KOPT-K1 (cell line): ENCODE measurements at regions not wholly inside any gene's neighbourhood (a gene's known extent, or its start where the extent isn't known, plus 50 kb on each side); places are given as distances from the start of the nearest gene placed in this dataset.
"Not testable (repeated sequence)": the region's sequence is repeated elsewhere in the genome, so short reads cannot be mapped to it uniquely, and the experiment has no call there.

Source experiments
- H3K27ac ChIP-seq: fragments of 200-600 bp; sonication (generic); 2 replicates; pipeline ENCODE4 v1.5.1; 2016; ENCODE audit warnings: antibody characterized with exemption, mild to moderate bottlenecking, low read depth, low read length; ENCODE audit not compliant: poor library complexity, severe bottlenecking
- H3K36me3 ChIP-seq: fragments of 200-600 bp; sonication (generic); 2 replicates; pipeline ENCODE4 v1.5.1; 2017; ENCODE audit warnings: antibody characterized with exemption, mild to moderate bottlenecking, low read length, moderate library complexity; ENCODE audit not compliant: insufficient read depth
- H3K9me3 ChIP-seq: fragments of 200-600 bp; sonication (generic); 2 replicates; pipeline ENCODE4 v1.5.1; 2017; ENCODE audit warnings: antibody characterized with exemption, low read length, mild to moderate bottlenecking; ENCODE audit not compliant: insufficient read depth, poor library complexity, severe bottlenecking

DNA sequence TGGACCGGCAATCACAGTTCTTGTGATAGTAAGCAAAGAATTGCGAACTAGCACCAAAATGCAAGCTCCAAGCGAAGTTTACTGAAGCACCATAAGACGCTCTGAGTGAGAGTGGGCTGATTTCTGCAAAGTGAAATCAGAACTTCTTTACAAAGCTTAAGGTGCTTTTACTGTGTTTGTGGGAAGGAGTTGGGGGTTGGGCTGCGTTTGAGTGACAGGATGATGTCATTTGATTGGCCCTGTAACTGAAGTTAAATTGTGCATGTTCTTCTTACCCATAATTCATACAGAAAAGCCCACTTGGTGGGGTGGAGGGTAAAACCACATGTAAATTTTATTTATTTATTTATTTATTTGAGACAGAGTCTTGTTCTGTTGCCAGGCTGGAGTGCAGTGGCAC, 970.6 kb upstream of the CDH18 start:
- Histone ChIP-seq H3K27ac (no peak overlapping the region), H3K36me3 (no peaks in the 10 kb centered on the region), H3K9me3 (no peaks in the 10 kb centered on the region)

GRCh38 chr5:20956134-20956533, 968.1 kb upstream of the CDH18 start:
- Histone ChIP-seq H3K36me3 (no peaks in the 10 kb centered on the region), H3K9me3 (no peaks in the 10 kb centered on the region), H3K27ac (no peak overlapping the region)

- Histone ChIP-seq H3K9me3 (no peaks in the 10 kb centered on the region), H3K36me3 (no peaks in the 10 kb centered on the region), H3K27ac (no peak overlapping the region)
Measured at GRCh38 chr5:20949636-20950035, 961.6 kb upstream of the CDH18 start.

DNA sequence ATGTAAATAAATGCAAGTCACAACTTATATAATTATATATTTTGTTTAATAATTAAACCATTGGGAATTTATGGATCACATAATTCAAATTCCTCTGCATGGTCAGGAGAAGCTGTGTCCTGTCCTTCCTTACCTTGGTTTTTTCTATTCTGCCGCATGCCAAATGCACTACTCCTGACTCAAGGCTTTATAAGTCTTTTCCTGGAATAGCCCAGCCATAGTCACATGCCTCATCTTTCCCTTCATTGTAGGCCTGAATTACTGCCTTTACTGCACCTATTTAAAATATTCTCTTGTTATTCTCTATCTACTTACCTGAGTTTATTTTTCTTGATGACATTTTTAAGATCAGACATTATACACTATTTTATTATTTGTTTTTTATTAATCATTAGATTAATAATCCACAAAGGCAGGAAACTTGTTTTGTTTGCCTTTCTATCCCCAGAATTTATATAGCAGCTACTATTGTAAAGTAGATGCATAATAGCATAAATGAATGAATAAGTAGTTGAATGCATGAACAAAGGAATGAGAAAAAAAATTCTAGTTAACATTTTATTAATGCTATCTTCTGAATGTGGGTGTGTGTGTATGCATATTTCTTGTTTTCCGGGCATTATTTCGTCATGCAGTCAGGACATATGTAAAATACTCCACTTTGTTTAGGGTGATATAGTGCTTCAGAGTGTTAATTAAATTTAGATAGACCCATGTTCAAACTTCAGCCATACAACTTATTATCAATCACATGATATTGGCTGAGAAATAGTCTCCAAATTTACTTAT, 955.4 kb upstream of the CDH18 start:
- H3K36me3 ChIP-seq, H3K9me3 ChIP-seq, H3K27ac ChIP-seq: not testable (repeated sequence)

DNA sequence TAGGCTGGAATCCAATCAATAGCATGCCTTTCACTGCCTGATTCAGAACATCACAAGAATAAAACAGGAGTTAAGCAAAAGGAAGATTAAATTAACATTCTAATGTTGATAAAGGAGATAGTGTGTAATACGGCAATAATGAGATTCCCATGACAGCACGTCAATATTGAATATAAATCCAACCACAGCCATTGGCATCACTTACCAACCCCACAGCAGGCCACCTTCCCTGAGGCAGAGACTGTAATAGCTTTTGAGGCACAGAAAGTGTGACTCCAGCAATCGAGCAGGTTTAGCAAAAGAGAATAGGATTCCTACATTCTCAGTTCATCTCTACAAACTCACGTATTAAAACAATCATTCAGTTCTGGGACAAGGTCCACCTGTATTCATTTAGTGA, 954.6 kb upstream of the CDH18 start:
- H3K36me3 ChIP-seq, H3K27ac ChIP-seq, H3K9me3 ChIP-seq: not testable (repeated sequence)

DNA sequence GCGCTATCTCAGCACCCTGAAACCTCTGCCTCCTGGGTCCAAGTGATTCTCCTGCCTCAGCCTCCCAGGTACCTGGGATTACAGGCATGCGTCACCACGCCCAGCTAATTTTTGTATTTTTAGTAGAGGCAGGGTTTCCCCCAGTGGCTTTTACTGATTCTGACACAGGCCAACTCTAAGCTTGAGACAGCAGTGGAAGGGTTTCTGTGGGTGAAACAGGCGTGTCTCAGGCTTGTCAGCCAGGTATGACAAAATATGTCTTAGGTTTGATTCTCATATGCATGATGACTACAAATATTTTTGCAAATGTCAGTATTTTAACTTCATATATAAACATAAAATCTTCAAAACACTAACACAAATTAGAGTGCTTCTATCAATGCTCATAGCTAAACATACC, 952.8 kb upstream of the CDH18 start:
- H3K9me3 ChIP-seq, H3K27ac ChIP-seq, H3K36me3 ChIP-seq: not testable (repeated sequence)

DNA sequence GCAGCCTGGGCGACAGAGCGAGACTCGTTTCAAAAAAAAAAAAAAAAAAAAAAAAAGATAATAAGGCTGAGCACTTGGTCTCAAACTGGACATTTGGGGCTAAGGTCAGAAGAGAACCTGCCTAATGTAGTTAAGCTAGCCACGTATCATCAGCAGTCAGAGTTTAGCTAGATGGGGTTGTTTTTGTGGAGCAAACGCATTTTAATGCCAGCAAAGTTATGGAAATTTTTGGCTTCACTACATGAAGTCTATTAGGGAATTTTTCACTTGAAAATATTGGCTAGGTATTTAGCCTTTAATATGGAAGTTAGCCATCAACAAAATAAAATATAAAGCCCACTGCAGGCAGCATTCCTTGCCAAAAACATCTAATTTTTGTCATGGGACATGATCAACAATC, 902.9 kb upstream of the CDH18 start:
- H3K9me3 ChIP-seq, H3K36me3 ChIP-seq, H3K27ac ChIP-seq: not testable (repeated sequence)

DNA sequence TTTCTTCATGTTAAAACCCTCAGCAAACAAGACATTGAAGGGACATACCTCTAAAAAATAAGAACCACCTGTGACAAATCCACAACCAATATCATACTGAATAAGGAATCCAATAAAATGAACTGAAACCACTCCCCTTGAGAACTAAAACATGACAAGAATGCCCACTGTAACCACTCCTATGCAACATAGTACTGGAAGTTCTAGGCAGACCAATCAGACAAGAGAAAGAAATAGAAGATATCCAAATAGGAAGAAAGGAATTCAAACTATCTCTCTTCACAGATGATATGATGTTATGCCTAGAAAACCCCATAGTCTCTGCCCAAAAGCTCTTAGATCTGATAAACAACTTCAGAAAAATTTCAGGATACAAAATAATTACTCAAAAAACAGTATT, 887.7 kb upstream of the CDH18 start:
- not testable (repeated sequence) for H3K9me3 ChIP-seq, H3K27ac ChIP-seq, H3K36me3 ChIP-seq

DNA sequence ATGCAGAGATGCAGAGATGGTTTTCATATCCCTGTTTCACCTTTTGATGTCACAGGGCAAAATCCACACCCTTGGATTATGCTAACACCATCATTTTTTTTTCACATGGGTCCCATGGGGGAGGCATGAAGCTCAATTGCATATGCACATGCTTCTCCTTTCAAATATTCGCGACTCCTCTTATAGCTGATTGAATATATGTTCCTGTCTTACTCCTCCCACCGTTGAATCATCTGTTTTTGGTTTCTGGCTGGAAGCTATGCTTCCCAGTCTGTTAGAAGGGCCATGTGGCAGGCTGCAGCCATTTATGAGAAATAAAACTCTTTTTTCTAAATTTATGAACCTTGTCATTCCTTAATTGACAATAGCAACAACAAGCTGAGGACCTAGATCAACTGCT, 877.9 kb upstream of the CDH18 start:
- not testable (repeated sequence) for H3K9me3 ChIP-seq, H3K36me3 ChIP-seq, H3K27ac ChIP-seq

DNA sequence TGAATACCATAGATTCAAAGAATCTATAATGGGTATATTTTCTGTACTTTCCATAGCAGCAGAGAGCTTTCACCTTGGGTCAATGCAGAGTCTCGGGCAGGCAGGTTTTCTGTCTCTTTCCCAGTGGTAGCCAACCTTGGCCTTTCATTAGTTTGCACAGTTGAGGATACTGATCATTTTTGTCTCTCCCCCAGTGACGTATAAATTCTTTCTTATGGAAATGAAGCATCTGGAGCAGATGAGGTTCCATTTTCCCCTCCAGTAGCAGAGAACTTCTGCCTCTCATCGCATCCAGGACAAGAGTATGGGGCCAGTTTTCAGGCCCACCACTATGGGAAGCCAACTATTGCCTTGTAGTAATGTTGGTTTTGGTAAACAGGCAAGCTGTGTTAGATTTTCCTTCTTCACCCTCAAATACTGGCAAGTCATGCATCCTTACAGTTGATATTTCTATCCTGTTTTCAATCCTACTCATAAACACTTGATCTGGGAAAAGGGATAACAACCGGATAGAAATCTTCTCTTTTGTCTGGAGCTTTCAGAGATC, 845.2 kb upstream of the CDH18 start:
- Histone ChIP-seq H3K27ac (no peak overlapping the region), H3K9me3 (no peaks in the 10 kb centered on the region), H3K36me3 (no peaks in the 10 kb centered on the region)

DNA sequence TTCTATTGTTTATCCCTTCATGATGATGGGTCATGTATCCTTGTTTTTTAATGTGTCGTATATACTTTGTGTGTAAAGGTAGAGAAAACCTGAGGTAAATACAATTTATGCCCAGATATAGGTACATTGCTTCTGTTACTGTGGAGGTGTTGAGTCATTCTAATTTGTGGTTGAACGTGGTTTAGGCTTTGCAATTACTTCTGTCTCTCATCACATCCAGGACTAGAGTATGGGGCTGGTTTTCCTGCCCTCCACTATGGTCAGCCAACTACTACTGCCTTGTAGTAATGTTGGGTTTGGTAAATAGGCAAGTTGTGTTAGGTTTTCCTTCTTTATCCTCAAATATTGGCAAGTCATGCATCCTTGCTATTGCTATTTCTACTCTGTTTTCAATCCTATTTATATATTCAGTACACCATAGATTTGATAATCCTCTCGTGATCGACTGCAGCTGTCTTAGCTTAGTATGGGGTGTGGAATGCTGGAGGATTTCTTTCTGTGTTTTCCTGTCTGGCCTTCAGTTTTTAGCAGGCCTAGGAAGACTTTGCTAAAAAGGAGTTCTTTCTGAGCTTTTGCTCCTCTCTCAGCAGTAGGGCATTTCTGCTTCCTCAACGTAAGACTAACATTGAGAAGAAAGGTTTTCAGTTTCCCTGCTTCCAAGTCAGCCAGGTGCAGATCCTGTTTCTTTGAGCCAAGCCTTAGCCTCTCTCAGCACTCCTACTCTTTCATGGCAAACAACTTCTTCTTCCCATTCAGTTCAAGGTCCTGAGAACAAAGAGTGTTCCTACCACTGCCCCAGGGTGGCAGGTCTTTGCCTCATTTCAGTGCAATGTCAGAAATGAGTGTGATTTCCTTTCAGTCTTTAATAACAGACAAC, 844.4 kb upstream of the CDH18 start:
- Histone ChIP-seq H3K36me3 (no peaks in the 10 kb centered on the region), H3K27ac (no peak overlapping the region), H3K9me3 (no peaks in the 10 kb centered on the region)

- H3K9me3 ChIP-seq, H3K27ac ChIP-seq, H3K36me3 ChIP-seq: not testable (repeated sequence)
Measured at GRCh38 chr5:20825951-20826350, 838.0 kb upstream of the CDH18 start.

DNA sequence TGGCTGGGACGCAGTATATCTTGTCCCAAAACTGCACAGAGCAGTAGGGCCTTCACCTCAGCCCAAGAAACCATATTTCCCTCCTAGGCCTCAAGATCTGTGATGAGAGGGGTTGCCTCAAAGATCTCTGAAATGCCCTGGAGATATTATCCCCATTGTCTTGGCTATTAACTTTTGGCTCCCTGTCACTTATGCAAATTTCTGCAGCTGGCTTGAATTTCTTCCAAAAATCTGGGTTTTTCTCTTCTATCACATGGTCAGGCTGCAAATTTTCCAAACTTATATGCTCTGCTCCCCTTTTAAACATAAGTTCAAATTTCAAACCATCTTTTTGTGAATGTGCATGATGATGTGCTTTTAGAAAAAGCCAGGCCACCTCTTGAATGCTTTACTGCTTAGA, 809.2 kb upstream of the CDH18 start:
- H3K27ac ChIP-seq, H3K36me3 ChIP-seq, H3K9me3 ChIP-seq: not testable (repeated sequence)

GRCh38 chr5:20784755-20785154, 796.8 kb upstream of the CDH18 start:
- H3K9me3 ChIP-seq, H3K36me3 ChIP-seq, H3K27ac ChIP-seq: not testable (repeated sequence)

DNA sequence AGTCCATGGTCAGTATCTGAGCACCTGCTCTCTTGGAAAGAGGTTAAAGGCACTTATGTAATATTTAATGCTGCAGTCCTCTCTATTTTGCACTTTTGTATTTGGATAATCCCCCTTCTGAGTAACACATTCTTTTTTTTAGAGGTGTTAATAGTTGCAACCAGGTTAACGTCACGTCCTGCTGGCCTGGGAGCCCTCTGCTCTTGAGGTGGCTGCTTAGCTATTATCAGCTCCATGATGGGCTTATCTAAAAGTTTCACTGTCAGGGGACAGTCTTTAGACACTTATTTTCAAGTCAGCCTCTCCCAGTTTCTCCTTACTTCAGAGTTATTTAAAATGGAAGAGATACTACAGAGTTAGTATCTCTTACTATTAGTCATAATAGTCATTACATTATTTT, 795.5 kb upstream of the CDH18 start:
- not testable (repeated sequence) for H3K36me3 ChIP-seq, H3K9me3 ChIP-seq, H3K27ac ChIP-seq

- H3K27ac ChIP-seq, H3K9me3 ChIP-seq, H3K36me3 ChIP-seq: not testable (repeated sequence)
Measured at GRCh38 chr5:20771338-20771737, 783.3 kb upstream of the CDH18 start.
